GM19463 (cell line): ENCODE measurements at regions not wholly inside any gene's neighbourhood (a gene's known extent, or its start where the extent isn't known, plus 50 kb on each side); places are given as distances from the start of the nearest gene placed in this dataset.
"Not testable (repeated sequence)": the region's sequence is repeated elsewhere in the genome, so short reads cannot be mapped to it uniquely, and the experiment has no call there.

Source experiments
- ATAC-seq: cut with Tn5 transposase; IDR thresholded peaks from one replicate; pipeline ENCODE4 v1.9.1; 2021; ENCODE audit warnings: mild to moderate bottlenecking, moderate library complexity; ENCODE audit not compliant: unreplicated experiment

GRCh38 chr7:83749495-83749894, 100.6 kb upstream of the SEMA3E start:
- ATAC-seq: no peak

GRCh38 chr7:83739527-83739926, 90.6 kb upstream of the SEMA3E start:
- ATAC-seq: no peak

GRCh38 chr7:83738291-83738835, 89.4 kb upstream of the SEMA3E start:
- no peak for ATAC-seq

GRCh38 chr7:83732305-83732704, 83.4 kb upstream of the SEMA3E start:
- no peak for ATAC-seq

GRCh38 chr7:83731154-83731553, 82.2 kb upstream of the SEMA3E start:
- no peak for ATAC-seq

- ATAC-seq: not testable (repeated sequence)
Measured at GRCh38 chr7:83716923-83717322, 68.0 kb upstream of the SEMA3E start.

- ATAC-seq: no peak
Measured at GRCh38 chr7:83708531-83708930, 59.6 kb upstream of the SEMA3E start.

GRCh38 chr7:83704564-83704963, 55.6 kb upstream of the SEMA3E start:
- ATAC-seq: no peak

- no peak for ATAC-seq
Measured at GRCh38 chr7:83702446-83702845, 53.5 kb upstream of the SEMA3E start.

GRCh38 chr7:83701736-83702135, 52.8 kb upstream of the SEMA3E start:
- no peak for ATAC-seq
